ENCODE measurements at regions not wholly inside any gene's neighbourhood (a gene's known extent, or its start where the extent isn't known, plus 50 kb on each side); places are given as distances from the start of the nearest gene placed in this dataset.
"Not testable (repeated sequence)": the region's sequence is repeated elsewhere in the genome, so short reads cannot be mapped to it uniquely, and the experiment has no call there.

GRCh38 chr15:83378921-83379578 lies 68.1 kb upstream of the SH3GL3 start:
- Histone ChIP-seq H3K27me3 (replicated peaks; ENCODE audit: insufficient read depth) (peaks cover 15% of the 10 kb centered on the region), H3K36me3 (no peaks in the 10 kb centered on the region), H3K27ac (no peak overlapping the region), H3K9me3 (no peaks in the 10 kb centered on the region), H3K4me1 (replicated peaks) (no peaks in the 10 kb centered on the region), H3K4me3 (no peak overlapping the region)
- TF ChIP-seq CTCF (IDR thresholded peaks at IDR 0.05) (no peak), POLR2AphosphoS5 (IDR thresholded peaks at IDR 0.05) (no peak), POLR2A (IDR thresholded peaks at IDR 0.05) (no peak)
- no peak for DNase-seq (ENCODE audit: low spot score)
- intact Hi-C loops (cut with DNase I), result no loop called here
- 2% methylated on average over 28 of the region's 34 CpGs for WGBS

- no peak for TF ChIP-seq POLR2A (IDR thresholded peaks at IDR 0.05)
- TF ChIP-seq POLR2AphosphoS5 (IDR thresholded peaks at IDR 0.05), result no peak
- TF ChIP-seq CTCF (IDR thresholded peaks at IDR 0.05), result no peak
- H3K4me1 ChIP-seq (replicated peaks), result no peaks in the 10 kb centered on the region
- peaks cover 15% of the 10 kb centered on the region for H3K27me3 ChIP-seq (replicated peaks; ENCODE audit: insufficient read depth)
- no peak overlapping the region for H3K4me3 ChIP-seq
- H3K27ac ChIP-seq, result no peak overlapping the region
- H3K36me3 ChIP-seq, result no peaks in the 10 kb centered on the region
- no peak for DNase-seq (ENCODE audit: low spot score)
- intact Hi-C loops (cut with DNase I), result no loop called here
- 28% methylated on average over 19 of the region's 19 CpGs for WGBS
- no peaks in the 10 kb centered on the region for H3K9me3 ChIP-seq
These were observed 67.6 kb upstream of the SH3GL3 start for GRCh38 chr15:83379579-83379959.

GRCh38 chr15:83380059-83380458 lies 67.1 kb upstream of the SH3GL3 start:
- Histone ChIP-seq H3K9me3 (no peaks in the 10 kb centered on the region), H3K4me3 (no peak overlapping the region), H3K27ac (no peak overlapping the region), H3K27me3 (replicated peaks; ENCODE audit: insufficient read depth) (peaks cover 15% of the 10 kb centered on the region), H3K4me1 (replicated peaks) (no peaks in the 10 kb centered on the region), H3K36me3 (no peaks in the 10 kb centered on the region)
- intact Hi-C loops (cut with DNase I), result no loop called here
- DNase-seq (ENCODE audit: low spot score), result no peak
- WGBS, result 42% methylated on average over 2 of the region's 2 CpGs
- no peak for TF ChIP-seq CTCF (IDR thresholded peaks at IDR 0.05)
- TF ChIP-seq POLR2AphosphoS5 (IDR thresholded peaks at IDR 0.05), result no peak

- peak; percentile 58 for DNase-seq (ENCODE audit: low spot score)
- intact Hi-C loops (cut with DNase I), result no loop called here
- Histone ChIP-seq H3K4me3 (no peak overlapping the region), H3K4me1 (replicated peaks) (no peaks in the 10 kb centered on the region), H3K9me3 (no peaks in the 10 kb centered on the region), H3K27me3 (replicated peaks; ENCODE audit: insufficient read depth) (peaks cover 15% of the 10 kb centered on the region), H3K36me3 (no peaks in the 10 kb centered on the region), H3K27ac (no peak overlapping the region)
- no peak for TF ChIP-seq POLR2AphosphoS5 (IDR thresholded peaks at IDR 0.05)
- TF ChIP-seq CTCF (IDR thresholded peaks at IDR 0.05), result peak in 3 of 4 experiments; percentile 44 to 62 (median 57)
- no peak for TF ChIP-seq POLR2A (IDR thresholded peaks at IDR 0.05)
- WGBS, result 32% methylated on average over 4 of the region's 4 CpGs
These were observed 66.5 kb upstream of the SH3GL3 start for GRCh38 chr15:83380682-83381081.

- H3K4me1 ChIP-seq (replicated peaks); DNase-seq (ENCODE audit: low spot score); intact Hi-C loops (cut with DNase I); H3K4me3 ChIP-seq; H3K9me3 ChIP-seq; H3K27ac ChIP-seq; H3K36me3 ChIP-seq: not testable (repeated sequence)
- WGBS, result 75% methylated on average over 33 of the region's 36 CpGs
- H3K27me3 ChIP-seq (replicated peaks; ENCODE audit: insufficient read depth), result peaks cover 12% of the 10 kb centered on the region
These were observed 63.5 kb upstream of the SH3GL3 start for GRCh38 chr15:83383608-83384139.

Data from prostate gland (tissue), 2 donors.